ENCODE measurements at regions not wholly inside any gene's neighbourhood (a gene's known extent, or its start where the extent isn't known, plus 50 kb on each side); places are given as distances from the start of the nearest gene placed in this dataset.

DNA sequence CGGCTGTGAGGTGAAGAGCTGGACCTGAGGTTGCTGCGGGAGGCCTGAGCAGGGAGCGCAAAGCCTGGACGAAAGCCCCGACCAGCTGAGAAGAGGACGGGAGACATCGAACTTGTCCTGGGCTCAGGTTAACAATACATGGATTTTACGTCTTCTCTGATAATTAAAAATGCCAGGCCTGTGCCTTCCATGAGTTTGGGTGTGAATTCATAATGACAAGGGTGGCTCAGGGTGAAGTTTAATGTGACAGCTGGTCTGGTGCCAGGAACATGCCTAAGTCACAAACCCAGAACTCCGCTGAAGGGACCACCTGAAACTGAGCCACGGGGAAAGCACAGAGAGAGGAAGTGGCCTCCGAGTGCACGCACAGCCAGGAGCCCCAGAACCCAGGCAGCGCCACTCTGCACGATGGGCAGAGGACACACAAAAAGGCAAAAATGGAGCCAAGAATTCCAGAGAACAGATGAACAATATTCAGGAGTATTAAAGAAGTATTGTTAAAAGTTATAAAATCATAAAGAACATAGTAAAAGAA, 150.1 kb upstream of the RPS6KA2 start:
- Histone ChIP-seq H3K4me3 (ENCODE audit: low read depth, low read length, poor library complexity, severe bottlenecking) (no peak overlapping the region), H3K4me1 (ENCODE audit: insufficient read depth, low read length, severe bottlenecking) (no peaks in the 10 kb centered on the region), H3F3A (ENCODE audit: insufficient read depth, low read length) (no peaks in the 10 kb centered on the region), H3K9me3 (ENCODE audit: low read length) (no peaks in the 10 kb centered on the region), H4K20me1 (ENCODE audit: insufficient read depth, low read length) (no peaks in the 10 kb centered on the region), H3K9ac (ENCODE audit: low read length) (no peak overlapping the region), H3K9me2 (ENCODE audit: low read depth, low read length) (no peaks in the 10 kb centered on the region), H3K79me2 (ENCODE audit: insufficient read depth, low read length) (no peaks in the 10 kb centered on the region), H3K4me2 (ENCODE audit: low read length) (no peak overlapping the region), H2AFZ (ENCODE audit: low read length) (no peak overlapping the region), H3K27me3 (ENCODE audit: insufficient read depth, low read length) (no peaks in the 10 kb centered on the region), H3K36me3 (ENCODE audit: insufficient read depth, low read length) (no peaks in the 10 kb centered on the region), H3K27ac (ENCODE audit: low read depth, low read length, poor library complexity, severe bottlenecking) (no peak overlapping the region)
- TF ChIP-seq EZH2 (IDR thresholded peaks at IDR 0.05; ENCODE audit: borderline replicate concordance, low read length): no peak
- TF ChIP-seq, protein P1, sequence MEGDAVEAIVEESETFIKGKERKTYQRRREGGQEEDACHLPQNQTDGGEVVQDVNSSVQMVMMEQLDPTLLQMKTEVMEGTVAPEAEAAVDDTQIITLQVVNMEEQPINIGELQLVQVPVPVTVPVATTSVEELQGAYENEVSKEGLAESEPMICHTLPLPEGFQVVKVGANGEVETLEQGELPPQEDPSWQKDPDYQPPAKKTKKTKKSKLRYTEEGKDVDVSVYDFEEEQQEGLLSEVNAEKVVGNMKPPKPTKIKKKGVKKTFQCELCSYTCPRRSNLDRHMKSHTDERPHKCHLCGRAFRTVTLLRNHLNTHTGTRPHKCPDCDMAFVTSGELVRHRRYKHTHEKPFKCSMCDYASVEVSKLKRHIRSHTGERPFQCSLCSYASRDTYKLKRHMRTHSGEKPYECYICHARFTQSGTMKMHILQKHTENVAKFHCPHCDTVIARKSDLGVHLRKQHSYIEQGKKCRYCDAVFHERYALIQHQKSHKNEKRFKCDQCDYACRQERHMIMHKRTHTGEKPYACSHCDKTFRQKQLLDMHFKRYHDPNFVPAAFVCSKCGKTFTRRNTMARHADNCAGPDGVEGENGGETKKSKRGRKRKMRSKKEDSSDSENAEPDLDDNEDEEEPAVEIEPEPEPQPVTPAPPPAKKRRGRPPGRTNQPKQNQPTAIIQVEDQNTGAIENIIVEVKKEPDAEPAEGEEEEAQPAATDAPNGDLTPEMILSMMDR (IDR thresholded peaks at IDR 0.05; ENCODE audit: low read length): no peak

DNA sequence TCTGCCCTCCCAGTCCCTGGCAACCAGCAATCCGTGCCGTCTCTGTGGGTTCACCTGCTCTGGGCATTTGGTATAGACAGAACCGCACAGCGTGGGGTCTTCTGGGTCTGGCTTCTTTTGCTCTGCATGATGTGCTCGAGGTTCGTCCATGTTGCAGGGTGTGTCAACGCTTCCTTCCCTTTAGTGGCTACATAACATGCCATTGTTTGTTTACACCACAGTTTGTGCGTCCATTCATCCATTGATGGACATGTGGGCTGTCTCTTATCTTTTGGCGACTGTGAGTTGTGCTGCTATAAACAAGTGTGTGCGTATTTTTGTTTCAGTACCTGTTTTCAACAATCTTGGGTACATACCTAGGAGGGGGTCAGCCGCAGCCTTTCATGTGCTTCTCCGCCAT, 149.5 kb upstream of the RPS6KA2 start:
- Histone ChIP-seq H3K9me2 (ENCODE audit: low read depth, low read length) (no peaks in the 10 kb centered on the region), H3K4me2 (ENCODE audit: low read length) (no peak overlapping the region), H4K20me1 (ENCODE audit: insufficient read depth, low read length) (no peaks in the 10 kb centered on the region), H3K36me3 (ENCODE audit: insufficient read depth, low read length) (no peaks in the 10 kb centered on the region), H3K9ac (ENCODE audit: low read length) (no peak overlapping the region), H3K4me3 (ENCODE audit: low read depth, low read length, poor library complexity, severe bottlenecking) (no peak overlapping the region), H3K4me1 (ENCODE audit: insufficient read depth, low read length, severe bottlenecking) (no peaks in the 10 kb centered on the region), H2AFZ (ENCODE audit: low read length) (no peak overlapping the region), H3K9me3 (ENCODE audit: low read length) (no peaks in the 10 kb centered on the region), H3K27ac (ENCODE audit: low read depth, low read length, poor library complexity, severe bottlenecking) (no peak overlapping the region), H3F3A (ENCODE audit: insufficient read depth, low read length) (no peaks in the 10 kb centered on the region), H3K79me2 (ENCODE audit: insufficient read depth, low read length) (no peaks in the 10 kb centered on the region), H3K27me3 (ENCODE audit: insufficient read depth, low read length) (no peaks in the 10 kb centered on the region; the same call in 1 of the 2 replicates)
- TF ChIP-seq, protein P1 (IDR thresholded peaks at IDR 0.05; ENCODE audit: low read length): no peak
- TF ChIP-seq EZH2 (IDR thresholded peaks at IDR 0.05; ENCODE audit: borderline replicate concordance, low read length): no peak

DNA sequence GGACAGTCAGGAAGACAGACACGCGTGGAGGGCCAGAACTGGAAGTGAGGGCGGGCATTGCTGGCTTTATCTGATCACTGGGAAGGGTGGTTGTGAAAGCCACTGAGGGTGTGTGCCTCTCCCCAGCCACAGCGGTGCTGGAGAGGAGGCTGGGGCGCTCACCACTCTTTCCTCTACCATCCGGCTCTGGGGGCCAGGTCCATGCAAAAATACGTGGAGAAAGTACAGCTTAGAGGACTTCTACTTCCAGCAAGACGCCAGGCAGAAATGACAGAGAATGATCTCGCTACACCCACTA, 148.8 kb upstream of the RPS6KA2 start:
- no peaks in the 10 kb centered on the region for H4K20me1 ChIP-seq (ENCODE audit: insufficient read depth, low read length)
- no peak for TF ChIP-seq EZH2 (IDR thresholded peaks at IDR 0.05; ENCODE audit: borderline replicate concordance, low read length)
- TF ChIP-seq, protein P1 (IDR thresholded peaks at IDR 0.05; ENCODE audit: low read length): no peak
- H3K4me1 ChIP-seq (ENCODE audit: insufficient read depth, low read length, severe bottlenecking): no peaks in the 10 kb centered on the region
- no peak overlapping the region for H3K4me3 ChIP-seq (ENCODE audit: low read depth, low read length, poor library complexity, severe bottlenecking)
- H2AFZ ChIP-seq (ENCODE audit: low read length): no peak overlapping the region
- H3K27me3 ChIP-seq (ENCODE audit: insufficient read depth, low read length): no peaks in the 10 kb centered on the region; the same call in 1 of the 2 replicates
- H3F3A ChIP-seq (ENCODE audit: insufficient read depth, low read length): no peaks in the 10 kb centered on the region
- no peak overlapping the region for H3K27ac ChIP-seq (ENCODE audit: low read depth, low read length, poor library complexity, severe bottlenecking)
- H3K4me2 ChIP-seq (ENCODE audit: low read length): no peak overlapping the region
- no peaks in the 10 kb centered on the region for H3K79me2 ChIP-seq (ENCODE audit: insufficient read depth, low read length)
- no peaks in the 10 kb centered on the region for H3K9me3 ChIP-seq (ENCODE audit: low read length)
- H3K9ac ChIP-seq (ENCODE audit: low read length): no peak overlapping the region
- no peaks in the 10 kb centered on the region for H3K9me2 ChIP-seq (ENCODE audit: low read depth, low read length)
- no peaks in the 10 kb centered on the region for H3K36me3 ChIP-seq (ENCODE audit: insufficient read depth, low read length)

Measured in OCI-LY1 (cell line).